ENCODE measurements at regions not wholly inside any gene's neighbourhood (a gene's known extent, or its start where the extent isn't known, plus 50 kb on each side); places are given as distances from the start of the nearest gene placed in this dataset.

DNA sequence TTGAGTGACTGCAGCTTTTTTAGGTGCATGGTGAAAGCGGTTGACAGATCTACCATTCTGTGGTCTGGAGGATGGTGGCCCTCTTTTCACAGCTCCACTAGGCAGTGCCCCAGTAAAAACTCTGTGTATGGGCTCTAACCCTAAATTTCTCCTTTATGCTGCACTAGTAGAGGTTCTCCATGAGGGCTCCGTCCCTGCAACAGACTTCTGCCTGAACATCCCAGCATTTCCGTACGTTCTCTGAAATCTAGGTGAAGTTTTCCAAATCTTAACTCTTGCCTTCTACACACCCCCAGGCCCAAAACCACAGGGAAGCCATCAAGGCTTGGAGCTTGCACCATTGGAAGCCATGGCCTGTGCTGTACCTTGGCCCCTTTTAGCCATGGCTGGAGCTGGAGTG is 1898.1 kb upstream of the NUDT12 start:
- no peak for TF ChIP-seq FOXP2 (optimal IDR thresholded peaks at IDR 0.05; ENCODE audit: control extremely low read depth, extremely low read length, insufficient read depth)
- no peak for TF ChIP-seq POLR2AphosphoS5 (IDR thresholded peaks at IDR 0.05; ENCODE audit: borderline replicate concordance, low read depth, low read length)

All from SK-N-MC (cell line).